Neural cell (in vitro differentiated cells): ENCODE measurements at regions not wholly inside any gene's neighbourhood (a gene's known extent, or its start where the extent isn't known, plus 50 kb on each side); places are given as distances from the start of the nearest gene placed in this dataset.

Experiments
- CTCF ChIP-seq: fragments of 450-650 bp; IDR thresholded peaks from 2 replicates; pipeline ENCODE4 v1.5.1; 2014; ENCODE audit warnings: antibody characterized with exemption, mild to moderate bottlenecking, moderate library complexity; ENCODE audit not compliant: poor library complexity, severe bottlenecking
- EZH2 ChIP-seq: fragments of 200-600, 300-800 bp; shearing (Covaris generic), sonication (generic); IDR thresholded peaks from 2 replicates; pipeline ENCODE4 v1.6.1; 2014; ENCODE audit warnings: antibody characterized with exemption, low read length, borderline replicate concordance, mild to moderate bottlenecking; ENCODE audit not compliant: insufficient read depth, poor library complexity, severe bottlenecking
- RAD21 ChIP-seq: fragments of 450-650 bp; conservative IDR thresholded peaks from 2 replicates; pipeline ENCODE4 v1.6.1; 2014; ENCODE audit warnings: antibody characterized with exemption, mild to moderate bottlenecking, moderate library complexity
- REST ChIP-seq: IDR thresholded peaks from 2 replicates; pipeline ENCODE4 v1.6.1; 2012; ENCODE audit warnings: borderline replicate concordance
- TAF1 ChIP-seq: IDR thresholded peaks from 2 replicates; pipeline ENCODE4 v1.6.1; 2012; ENCODE audit warnings: low read depth

DNA sequence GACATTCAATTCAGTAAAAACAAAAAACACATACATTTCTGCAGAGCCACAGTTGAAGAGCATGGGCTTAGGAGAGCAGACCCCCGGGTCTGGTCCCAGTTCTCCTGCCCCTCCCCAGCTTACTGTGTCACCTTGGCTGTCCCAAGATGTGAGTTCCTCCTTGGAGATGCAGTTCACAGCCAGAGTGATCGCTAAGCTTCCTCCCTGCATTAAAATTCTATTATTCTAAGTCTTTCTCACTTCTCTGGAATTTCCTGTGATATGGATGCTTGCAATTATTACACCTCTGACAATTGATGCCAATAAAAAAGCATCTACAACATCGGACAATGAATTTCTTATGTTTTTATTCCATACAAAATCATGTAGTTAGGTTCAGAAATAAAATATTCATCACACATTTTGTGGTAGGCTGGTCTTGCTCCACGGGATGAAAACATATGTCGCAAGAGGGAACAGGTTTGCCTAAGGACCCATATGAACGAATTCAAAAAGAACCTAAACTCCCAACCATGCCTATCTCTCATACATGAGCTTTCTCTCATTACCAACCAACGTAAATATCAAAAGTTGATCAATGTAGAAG is 328.5 kb upstream of the RUNX1 start:
- TF ChIP-seq CTCF (no peak), EZH2 (no peak), TAF1 (no peak), REST (no peak), RAD21 (no peak)
